Stimulated activated CD8-positive, alpha-beta memory T cell treated with anti-CD3 and anti-CD28 coated beads, Interleukin-12 subunit alpha, Interleukin-12 subunit beta, amount 100 ng/mL, for 1 hour (primary cell): ENCODE measurements at regions not wholly inside any gene's neighbourhood (a gene's known extent, or its start where the extent isn't known, plus 50 kb on each side); places are given as distances from the start of the nearest gene placed in this dataset.
"Not testable (repeated sequence)": the region's sequence is repeated elsewhere in the genome, so short reads cannot be mapped to it uniquely, and the experiment has no call there.

ENCODE experiments used
- DNase-seq: peaks from one replicate; pipeline ENCODE4 v3.0.0-alpha.2; 2020; ENCODE audit warnings: low read depth

DNA sequence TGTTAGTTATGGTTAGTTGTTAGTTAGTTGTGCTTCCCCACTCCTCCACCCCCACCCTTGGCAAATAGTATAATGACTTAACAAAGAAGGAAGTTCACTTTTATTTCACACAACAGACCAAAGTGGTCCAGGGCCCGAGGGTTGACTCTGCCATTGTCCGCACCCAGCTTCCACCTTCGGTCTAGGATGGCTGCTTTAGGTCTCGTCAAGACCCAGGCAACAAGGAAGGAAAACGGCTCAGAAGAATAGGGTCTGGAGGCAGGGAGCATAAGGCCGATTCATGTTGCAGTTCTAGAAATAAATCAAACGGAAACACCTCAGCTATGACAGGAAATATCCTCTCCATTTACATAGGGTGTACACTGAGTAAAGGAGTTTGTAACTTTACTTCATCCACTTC is 206.0 kb upstream of the CXCR4 start:
- no peak for DNase-seq

DNA sequence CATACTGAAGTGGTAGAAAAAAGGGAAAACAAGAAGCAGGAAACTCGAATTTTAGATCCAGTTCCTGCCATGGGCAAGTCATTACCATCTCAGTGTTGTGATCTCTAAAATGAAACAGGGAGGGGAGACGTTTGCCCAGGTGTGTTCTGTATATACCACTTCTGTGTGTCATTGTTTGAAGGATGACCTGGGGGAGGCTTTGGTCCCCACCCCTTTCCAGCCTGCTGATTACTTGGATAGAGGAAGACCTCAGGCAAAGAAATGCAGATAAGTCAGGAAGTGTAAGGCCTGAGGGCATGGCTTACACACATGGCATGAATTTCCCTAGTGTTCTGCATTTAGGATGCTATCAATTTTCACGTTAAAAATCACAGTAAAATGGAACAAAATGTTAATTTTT is 205.2 kb upstream of the CXCR4 start:
- DNase-seq = no peak

DNA sequence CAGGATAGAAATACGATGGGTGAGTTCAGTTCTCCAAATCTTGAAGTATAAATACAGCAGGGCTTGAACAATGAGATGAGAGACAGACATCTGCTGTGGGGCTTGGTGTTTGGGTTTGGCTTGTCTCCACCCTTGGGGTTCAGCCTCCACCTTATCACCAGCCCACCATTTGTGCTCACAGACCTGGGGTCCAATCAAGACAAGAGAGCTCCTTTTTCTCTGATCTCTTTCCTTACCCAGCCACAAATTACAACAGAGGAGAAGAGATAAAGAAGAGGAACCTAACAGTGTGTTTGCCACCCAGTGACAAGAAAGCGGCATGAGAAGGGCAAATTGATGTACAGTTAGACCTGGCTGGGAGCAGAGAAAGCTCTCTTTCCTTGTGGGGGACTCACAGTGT is 204.5 kb upstream of the CXCR4 start:
- no peak for DNase-seq

DNA sequence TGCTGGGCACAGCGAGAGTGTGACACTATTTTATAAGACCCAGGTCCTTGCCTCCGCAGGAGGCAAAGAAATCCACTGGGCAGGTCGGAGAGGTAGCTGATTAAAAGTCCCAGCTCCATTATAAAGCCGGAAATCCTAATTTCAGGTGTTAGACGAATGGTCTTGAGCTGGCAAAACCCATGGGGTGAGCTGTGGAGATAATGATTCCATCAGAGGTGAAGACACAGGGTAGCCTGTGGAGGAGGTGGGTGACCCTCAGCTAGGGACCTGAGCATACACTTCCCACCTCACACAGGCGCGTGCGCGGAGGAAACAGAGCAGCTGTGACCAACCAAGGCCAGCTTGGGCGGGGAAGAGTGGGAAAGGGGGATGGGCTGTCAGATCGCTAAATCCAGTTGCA is 201.7 kb upstream of the CXCR4 start:
- no peak for DNase-seq

DNA sequence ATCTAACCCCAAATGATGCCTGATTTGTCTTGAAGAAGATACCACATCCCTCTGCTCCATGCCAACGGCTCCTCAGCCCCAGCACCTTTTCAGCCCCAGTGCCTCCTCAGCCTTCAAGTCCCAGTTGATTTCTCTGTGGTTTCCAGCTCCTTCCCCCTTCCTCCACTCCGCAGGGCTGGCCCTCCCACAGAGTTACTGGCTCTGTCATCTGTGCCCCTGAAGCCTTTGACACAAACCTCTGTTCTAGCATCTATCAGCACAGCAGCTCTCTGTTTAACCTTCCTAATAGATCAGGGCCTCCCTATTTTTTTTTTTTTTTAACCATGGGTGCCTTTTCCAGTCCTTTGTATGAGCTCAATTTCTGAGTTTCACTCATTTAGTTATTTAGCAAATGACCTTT is 201.3 kb upstream of the CXCR4 start:
- no peak for DNase-seq

DNA sequence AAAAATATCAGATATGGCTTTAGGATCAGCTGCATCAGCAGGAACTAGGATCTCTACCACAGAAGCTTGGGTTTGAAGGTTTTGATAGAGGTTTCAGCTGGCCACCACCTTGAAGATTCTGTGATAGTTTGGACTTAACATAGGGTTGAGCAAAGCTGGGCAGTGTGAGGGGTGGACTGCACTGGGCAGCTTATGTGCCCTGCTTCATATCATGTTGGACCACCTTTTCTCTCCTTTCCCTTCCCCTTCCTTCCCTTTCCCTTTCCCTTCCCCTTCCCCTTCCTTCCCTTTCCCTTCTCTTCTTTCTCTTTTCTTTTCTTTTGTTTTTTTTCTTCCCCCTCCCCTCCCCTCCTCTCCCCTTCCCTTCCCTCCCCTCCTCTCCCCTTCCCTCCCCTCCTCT is 196.3 kb upstream of the CXCR4 start:
- DNase-seq = no peak

DNA sequence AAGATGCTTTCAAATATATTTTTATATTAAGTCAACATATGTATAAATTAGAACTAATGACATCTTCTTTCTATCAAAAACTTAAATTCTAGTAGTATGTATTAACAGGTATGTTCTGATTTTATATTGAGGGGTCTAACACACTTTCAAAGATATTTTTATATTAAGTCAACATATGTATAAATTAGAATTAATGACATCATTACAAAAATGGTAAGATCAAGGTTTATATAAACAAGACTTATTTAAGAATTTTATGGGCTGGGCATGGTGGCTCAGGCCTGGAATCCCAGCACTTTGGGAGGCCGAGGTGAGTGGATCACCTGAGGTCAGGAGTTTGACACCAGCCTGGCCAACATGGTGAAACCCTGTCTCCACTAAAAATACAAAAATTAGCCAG is 194.6 kb upstream of the CXCR4 start:
- not testable (repeated sequence) for DNase-seq

DNA sequence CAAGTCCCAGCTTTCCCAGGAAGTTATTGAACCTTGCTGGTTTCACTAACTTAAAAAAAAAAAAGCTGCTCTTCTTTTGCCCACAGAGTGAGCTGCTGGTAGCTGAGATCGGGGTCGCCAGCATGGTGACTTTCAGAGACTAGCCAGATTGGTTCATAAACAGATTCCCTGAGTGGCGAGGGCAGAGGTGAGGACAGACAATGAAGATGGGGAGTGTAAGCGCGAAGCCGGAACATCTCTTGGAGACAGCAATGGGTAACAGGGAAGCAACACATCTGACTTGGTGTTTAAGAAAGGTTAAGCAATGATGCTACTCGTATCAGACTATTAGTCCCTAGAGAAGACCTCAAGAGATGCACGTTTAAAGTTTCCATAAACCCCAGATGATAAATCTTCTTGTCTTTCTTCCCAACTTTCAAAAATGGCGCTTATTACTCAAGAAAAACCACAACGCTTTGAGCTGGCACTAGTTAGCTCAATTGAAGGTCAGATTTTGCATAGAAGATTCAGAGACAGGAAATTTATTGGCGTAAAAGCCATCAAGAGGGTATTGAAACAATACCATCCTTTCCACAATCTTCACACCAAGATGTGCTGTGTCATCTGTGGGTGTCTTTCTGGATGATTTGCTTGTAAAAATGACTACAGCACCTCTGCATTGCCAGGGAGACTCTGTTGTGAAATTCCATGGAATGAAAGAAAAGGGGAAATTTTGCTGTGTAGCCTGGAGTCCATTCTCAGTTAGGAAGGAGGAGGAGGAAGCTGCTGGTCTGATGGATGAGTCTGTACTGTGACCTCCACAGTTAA is 193.1 kb upstream of the CXCR4 start:
- no peak for DNase-seq

DNA sequence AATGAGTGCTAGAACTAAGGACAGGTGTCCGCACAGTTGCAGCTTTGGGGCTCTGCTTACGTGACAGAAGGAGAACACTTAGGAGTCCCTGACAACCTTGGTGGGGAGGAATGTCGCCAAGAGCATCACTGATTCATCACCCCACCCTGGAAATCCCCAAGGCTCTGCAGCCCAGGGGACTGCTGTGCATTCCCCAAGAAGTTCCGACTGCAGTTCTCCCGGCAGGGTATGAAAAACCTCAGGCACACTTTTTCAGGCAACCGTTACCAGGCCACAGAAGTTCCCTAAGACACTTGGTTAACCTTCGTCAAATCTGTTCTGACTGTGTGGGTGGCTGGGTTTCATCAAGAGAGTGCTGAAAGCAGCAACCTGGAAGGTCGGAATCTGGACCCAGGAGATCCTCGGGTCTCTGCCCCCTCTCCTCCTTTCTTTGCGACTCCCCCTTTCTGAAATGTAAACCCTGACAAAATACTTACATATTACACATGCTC is 192.1 kb upstream of the CXCR4 start:
- DNase-seq = no peak

DNA sequence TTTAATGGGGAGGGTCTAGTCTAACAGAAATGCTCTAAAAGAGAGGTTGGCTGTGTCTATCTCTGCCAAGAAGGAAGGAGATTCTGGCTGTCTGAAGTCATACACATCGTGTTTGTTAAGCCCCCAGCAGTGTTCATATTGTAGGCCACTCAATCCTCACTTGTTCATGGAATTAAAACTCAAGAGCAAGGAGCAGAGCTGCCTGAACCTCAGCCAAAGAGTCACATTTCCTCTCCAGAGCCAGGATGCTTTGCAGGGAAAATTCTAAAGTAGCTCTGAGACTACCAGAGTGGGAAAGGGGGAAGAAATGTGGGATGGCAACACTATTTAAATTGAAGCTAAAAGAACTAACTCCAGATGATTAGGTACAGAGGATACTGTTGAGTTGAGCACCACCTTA is 190.7 kb upstream of the CXCR4 start:
- DNase-seq = no peak

DNA sequence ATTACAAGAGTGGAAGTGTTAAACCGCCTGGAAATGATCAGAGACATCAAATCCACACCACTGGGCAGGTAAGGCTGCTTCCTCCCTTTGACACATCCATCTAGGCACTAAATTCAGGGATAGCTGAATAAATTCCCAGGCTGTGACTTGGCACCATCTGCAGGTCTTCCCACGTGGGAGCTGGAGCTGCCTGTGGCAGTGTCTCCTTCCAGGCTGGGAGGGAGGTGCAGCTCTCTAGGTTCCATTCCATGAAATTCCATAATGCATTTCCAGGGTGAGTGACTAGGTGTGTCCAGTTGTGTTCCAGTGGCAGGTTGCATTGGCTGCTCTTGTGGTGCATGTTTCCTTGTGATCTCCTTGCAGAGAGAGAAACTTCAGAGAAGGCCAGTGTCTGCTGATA is 188.9 kb upstream of the CXCR4 start:
- DNase-seq = no peak

DNA sequence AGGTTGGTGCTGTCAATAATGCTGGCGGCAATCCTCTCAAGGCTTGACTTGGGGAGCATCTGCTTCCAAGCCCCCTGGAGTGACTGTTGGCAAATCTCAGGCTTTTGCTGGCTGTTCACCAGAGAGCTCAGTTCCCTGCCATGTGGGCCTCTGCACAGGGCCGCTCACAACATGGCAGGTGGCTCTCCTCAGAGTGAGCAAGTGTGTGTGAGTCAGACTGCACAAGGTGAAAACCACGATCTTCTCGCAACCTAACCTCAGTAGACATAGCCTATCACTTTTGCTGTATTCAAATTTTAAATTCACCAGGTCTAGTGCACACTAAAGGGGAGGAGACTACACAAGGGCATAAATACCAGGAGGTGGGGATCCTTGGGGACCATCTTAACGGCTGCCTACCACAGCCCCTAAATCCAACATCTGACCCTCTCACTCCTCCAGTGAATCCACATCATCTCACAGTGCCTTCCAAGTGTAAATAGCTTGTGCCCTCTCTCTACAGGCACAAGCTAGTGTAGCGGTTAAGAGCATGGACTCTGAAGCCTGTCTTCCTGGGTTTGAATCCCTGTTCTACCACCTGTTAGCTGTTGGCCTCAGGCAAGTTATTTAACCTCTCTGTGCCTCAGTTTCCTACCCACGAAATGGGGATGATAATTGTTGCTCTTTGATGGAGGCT is 187.7 kb upstream of the CXCR4 start:
- peak; percentile 24 for DNase-seq

DNA sequence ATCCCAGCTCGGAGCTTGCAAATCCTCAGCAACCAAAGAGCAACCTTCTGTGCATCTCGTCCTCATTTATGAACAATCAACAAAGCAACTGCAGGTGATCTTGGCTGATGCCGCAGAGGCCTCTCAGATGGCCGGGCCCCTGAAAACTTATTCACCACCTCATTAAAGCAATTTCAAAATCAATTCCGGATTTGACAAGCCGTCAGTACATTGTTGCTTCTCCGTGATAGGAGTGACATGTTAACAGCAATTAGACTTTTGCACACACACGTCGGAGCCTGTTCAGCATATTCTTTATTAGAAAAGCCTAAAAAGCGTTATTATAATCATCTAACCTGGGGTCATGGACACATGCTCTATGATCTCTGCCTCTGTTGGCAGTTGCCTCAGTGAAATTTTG is 183.1 kb upstream of the CXCR4 start:
- no peak for DNase-seq

DNA sequence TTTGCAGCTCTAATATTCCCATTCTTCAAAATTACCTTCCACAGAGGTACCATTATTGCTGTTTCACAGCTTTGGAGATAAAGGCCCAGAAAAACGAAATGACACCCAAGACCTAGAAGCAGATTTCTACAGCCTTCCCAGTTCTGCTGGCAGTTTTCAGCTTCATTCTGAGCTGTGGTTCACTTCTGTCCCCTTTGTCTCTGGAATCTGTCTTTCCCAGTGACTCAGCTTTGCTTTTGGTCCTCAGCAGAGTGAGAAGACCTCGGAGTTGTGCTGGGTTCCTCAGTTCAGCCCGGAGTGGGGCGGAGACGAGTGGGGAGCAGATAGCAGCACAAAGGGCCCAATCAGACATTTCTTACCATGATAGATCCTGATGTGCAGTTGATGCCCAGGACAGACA is 180.7 kb upstream of the CXCR4 start:
- no peak for DNase-seq

DNA sequence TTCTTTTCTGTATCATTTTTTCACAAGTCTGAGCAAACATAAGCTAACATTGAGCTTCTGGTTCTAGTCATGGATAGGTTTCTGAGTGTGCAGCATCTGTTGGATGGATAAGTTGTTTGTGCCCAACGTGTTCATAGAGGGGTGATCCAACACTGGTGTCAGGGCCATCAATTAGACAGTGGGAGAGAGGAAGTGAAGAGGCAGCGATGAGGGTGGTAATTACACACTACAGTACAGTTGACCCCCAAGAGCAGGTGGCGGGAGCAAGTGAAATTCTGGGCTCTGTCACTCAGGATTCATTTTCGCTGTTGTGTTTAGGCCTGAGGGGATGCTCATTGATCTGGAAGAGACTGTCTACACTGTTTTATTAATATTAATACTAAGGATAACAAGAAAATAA is 180.0 kb upstream of the CXCR4 start:
- no peak for DNase-seq

DNA sequence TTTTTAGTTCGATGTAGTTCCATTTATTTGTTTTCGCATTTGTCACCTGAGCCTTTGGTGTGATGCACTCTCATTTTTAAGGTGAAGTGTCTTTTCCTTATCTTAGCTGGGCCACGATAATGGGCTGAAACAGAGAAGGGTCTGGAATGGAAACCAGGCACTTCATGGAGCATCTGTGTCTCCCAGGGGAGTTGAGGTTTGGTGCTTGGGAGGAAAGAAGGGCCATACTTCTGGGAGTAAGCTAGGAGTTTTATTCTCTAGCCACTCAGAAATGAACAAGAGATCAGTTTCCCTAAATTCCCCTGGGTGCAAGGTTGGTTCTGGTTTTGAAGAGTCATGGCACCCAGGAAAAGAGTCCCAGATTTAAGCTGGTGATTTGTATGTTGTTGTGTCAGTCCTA is 179.4 kb upstream of the CXCR4 start:
- no peak for DNase-seq

DNA sequence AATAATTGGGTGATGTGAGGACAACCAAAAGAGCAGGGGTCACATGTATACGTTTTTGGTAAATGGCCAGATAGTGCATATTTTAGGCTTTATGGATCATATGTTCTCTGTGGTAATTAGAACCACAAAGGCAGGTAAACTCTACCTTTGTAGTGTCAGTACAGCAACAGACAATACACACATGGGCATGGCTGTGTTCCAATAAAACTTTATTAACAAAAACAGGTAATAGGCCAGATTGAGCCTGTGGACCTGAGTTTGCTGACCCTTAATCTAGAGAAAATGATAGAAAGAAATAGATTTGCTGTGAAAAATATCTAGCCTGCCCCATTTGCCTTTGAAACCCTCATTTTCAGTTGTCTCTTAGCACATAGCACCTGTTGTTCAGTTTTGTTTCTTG is 177.2 kb upstream of the CXCR4 start:
- no peak for DNase-seq

DNA sequence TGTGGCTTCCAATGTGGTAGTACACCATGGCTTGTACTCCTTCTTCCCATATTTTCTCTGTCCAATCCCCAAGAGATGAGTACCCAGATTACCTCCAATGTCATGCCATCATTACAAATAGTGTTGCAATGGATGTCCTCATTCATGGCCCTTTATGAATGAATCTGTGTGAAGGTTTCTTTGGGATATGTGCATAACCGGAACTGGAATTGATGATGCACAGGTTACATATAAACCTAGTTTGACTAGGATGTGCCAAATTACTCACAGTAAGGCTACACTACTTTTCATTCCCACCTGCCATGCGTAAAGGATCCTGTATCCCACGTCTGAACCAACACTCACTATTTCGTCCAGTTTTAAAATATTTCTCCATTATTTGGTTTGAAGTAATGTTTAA is 173.9 kb upstream of the CXCR4 start:
- no peak for DNase-seq

DNA sequence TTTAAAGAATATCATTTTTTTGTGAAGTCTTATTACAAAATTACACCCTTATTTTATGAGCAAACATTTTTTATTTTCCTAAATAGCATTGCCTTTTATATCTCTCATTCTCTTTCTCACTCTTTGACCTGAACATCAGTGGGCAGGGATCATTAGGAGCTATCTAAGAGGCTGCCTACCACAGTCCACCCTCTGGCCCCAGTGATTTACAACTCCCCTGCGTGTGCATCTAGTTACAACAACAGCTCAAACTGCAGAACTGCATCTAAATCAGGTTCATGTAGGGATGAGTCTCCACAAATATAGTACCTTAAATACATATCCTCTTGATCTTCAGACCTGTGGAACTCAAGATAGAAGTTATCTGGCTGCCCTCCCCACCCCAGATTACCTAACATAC is 172.4 kb upstream of the CXCR4 start:
- DNase-seq = no peak

DNA sequence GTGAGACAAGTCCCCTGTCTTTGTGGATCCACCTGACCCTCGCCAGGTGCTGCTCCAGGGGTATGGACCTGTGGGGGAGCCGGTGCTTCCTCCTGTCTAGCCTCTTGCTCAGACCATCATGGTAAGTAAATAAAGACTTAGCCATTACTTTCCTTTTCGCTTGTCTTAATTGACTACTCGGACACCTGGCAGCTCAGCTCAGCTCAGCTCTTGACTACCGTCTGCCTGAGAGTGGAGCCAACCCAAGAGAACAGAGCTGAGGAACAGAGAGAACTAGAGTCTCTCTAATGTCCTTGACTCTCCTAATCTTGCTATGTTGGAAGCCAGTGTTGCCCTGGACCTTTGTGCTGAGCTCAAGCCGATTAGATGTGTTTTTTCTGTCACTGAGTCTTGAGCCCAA is 170.3 kb upstream of the CXCR4 start:
- no peak for DNase-seq

DNA sequence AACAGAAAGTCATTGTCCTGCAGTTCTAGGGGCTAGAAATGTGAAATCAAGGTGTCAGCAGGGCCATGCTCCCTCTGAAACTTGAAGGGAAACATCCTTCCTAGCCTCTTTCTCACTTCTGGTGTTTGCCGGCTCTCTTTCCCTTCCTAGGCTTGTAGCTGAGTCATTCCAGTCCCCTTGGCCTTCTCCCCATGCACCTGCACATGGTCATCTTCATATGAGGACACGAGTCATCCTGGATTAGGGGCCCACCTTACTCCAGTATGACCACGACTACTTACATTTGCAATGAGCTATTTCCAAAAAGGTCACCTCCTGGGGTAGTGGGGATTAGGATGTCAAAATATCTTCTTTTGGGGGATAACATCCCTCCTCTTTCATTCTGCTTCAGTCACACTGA is 168.5 kb upstream of the CXCR4 start:
- DNase-seq = no peak

DNA sequence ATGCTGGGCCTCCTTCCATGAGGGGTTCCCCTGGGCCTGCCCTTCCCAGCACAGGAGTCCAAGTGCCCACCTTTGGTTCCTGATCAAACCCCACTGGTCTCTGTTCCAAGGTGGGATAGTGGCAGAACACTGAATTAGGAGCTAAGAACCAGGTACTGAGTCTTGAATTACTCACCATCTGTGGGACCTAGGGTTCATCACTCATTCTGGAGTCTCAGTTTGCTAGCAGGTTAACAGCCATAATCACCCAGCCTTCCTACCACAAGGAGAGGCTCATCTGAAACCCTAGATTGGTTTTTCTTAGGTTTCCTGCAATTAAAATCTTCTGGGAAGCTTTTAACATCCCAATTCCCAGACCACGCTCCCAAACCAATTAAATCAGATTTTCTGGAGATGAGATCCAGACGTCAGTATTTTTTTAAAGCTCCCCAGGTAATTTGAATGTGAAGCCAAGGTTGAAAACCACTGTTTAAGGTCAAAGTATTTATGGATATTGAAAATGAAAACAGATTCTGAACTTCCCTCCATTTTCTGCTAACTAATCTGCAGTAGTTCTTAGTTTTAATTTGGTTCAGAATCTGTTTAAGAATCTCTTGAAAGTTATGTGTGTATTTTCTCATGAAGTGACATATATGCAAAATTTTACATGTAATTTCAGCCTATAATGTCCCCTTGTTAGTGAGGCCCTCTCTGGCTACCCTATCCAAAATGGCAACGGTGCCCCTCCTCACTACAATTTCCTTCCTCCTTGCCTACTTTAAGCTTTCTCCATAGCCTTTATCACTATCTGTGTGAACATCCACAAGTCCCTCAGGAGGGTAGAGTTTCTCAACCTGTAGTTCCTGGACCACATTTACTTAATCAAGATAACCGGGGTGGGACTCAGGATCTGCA is 166.5 kb upstream of the CXCR4 start:
- no peak for DNase-seq

DNA sequence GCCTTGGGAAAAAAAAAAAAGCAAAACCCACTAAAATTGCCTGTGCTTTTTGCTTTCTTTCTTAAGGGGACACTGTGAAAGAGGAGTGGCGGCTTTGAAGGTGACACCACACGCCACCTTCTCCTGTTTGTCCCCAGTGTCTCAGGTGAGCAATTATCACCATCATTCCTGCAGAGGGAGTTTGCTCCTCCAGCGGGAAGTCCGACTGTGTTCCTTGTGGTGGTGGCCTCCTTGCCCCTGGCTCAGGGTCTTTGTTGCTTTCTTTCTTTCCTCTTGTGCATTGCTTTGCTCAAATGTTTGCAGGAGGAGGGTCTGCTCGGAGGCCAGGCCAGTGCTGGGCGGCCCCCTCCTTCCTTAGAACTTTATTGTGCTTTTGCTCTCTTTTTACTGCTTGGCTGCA is 164.3 kb upstream of the CXCR4 start:
- DNase-seq = no peak
